Panc1 (cell line): ENCODE measurements at regions not wholly inside any gene's neighbourhood (a gene's known extent, or its start where the extent isn't known, plus 50 kb on each side); places are given as distances from the start of the nearest gene placed in this dataset.

Source experiments
- CTCF ChIP-seq: fragments of 450-650 bp; IDR thresholded peaks from 2 replicates; pipeline ENCODE4 v1.5.1; 2017; ENCODE audit warnings: mild to moderate bottlenecking
- POLR2AphosphoS5 ChIP-seq: IDR thresholded peaks from 2 replicates; pipeline ENCODE4 v1.6.1; 2012; ENCODE audit warnings: mild to moderate bottlenecking, low read depth, low read length, moderate library complexity
- REST ChIP-seq, 2 experiments: IDR thresholded peaks; 2 replicates each; pipeline ENCODE4 v1.6.1; 2011 to 2012; ENCODE audit warnings: low read depth in 2 of 2, control low read depth in 1 of 2, low read length in 1 of 2, mild to moderate bottlenecking in 1 of 2, moderate library complexity in 1 of 2; ENCODE audit not compliant: insufficient read depth in 1 of 2
- SIN3A ChIP-seq: IDR thresholded peaks from 2 replicates; pipeline ENCODE4 v1.6.1; 2012; ENCODE audit warnings: low read depth, mild to moderate bottlenecking, low read length, moderate library complexity, borderline replicate concordance; ENCODE audit not compliant: insufficient read depth
- TCF7L2 ChIP-seq: IDR thresholded peaks from 2 replicates; pipeline ENCODE4 v1.6.1; 2011; ENCODE audit warnings: mild to moderate bottlenecking, low read depth, low read length, inconsistent platforms

- TF ChIP-seq CTCF (no peak), REST (IDR thresholded peaks at IDR 0.05; ENCODE audit: insufficient read depth in 1 of 2, low read depth in 2 of 2, low read length in 1 of 2) (no peak), TCF7L2 (no peak), POLR2AphosphoS5 (no peak), SIN3A (no peak)
Observed at GRCh38 chr7:52247518-52247917, 787.9 kb upstream of the POM121L12 start.
